Keratinocyte (primary cell): ENCODE measurements at regions not wholly inside any gene's neighbourhood (a gene's known extent, or its start where the extent isn't known, plus 50 kb on each side); places are given as distances from the start of the nearest gene placed in this dataset.

ENCODE experiments used
- EZH2 ChIP-seq: IDR thresholded peaks from one replicate; pipeline ENCODE4 v1.6.1; 2012; ENCODE audit warnings: inconsistent platforms, mild to moderate bottlenecking, low read length, moderate library complexity
- TF ChIP-seq, protein P1 (sequence below), 3 experiments: IDR thresholded peaks in 1 of 3; conservative IDR thresholded peaks in 1 of 3; optimal IDR thresholded peaks in 1 of 3; 2 replicates in 2 of 3; 3 replicates in 1 of 3; pipeline versions ENCODE3 to v1.5.1; 2011; ENCODE audit warnings: low read length in 3 of 3, mild to moderate bottlenecking in 3 of 3, moderate library complexity in 2 of 3, control low read depth in 1 of 3, inconsistent platforms in 1 of 3; ENCODE audit not compliant: insufficient read depth in 2 of 3; ENCODE audit errors: extremely low read depth in 1 of 3

DNA sequence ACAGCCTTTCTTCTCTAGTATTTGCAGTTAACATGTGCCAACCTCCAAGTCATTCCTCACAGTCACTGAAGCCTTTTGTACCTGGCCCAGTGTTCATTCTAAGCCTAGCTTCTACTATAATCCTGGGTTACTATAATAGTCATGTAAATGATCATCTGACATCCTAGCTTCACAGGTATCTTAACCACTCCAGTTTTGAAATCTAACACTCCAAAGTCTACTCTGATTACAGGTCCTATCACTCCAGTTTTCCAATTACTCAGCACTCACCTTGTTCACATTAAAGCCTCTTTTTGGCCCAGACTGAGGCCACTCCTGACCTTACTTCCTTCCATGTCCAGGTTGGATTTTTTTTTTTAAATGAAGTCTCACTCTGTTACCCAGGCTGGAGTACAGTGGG lies 87.6 kb upstream of the ZCCHC13 start:
- TF ChIP-seq, protein P1, sequence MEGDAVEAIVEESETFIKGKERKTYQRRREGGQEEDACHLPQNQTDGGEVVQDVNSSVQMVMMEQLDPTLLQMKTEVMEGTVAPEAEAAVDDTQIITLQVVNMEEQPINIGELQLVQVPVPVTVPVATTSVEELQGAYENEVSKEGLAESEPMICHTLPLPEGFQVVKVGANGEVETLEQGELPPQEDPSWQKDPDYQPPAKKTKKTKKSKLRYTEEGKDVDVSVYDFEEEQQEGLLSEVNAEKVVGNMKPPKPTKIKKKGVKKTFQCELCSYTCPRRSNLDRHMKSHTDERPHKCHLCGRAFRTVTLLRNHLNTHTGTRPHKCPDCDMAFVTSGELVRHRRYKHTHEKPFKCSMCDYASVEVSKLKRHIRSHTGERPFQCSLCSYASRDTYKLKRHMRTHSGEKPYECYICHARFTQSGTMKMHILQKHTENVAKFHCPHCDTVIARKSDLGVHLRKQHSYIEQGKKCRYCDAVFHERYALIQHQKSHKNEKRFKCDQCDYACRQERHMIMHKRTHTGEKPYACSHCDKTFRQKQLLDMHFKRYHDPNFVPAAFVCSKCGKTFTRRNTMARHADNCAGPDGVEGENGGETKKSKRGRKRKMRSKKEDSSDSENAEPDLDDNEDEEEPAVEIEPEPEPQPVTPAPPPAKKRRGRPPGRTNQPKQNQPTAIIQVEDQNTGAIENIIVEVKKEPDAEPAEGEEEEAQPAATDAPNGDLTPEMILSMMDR (optimal IDR thresholded peaks at IDR 0.05 in 1 of 3, IDR thresholded peaks at IDR 0.05 in 1 of 3, conservative IDR thresholded peaks at IDR 0.05 in 1 of 3; ENCODE audit: extremely low read depth in 1 of 3, insufficient read depth in 2 of 3, low read length in 3 of 3): no peak
- TF ChIP-seq EZH2: no peak
